HT1080 (cell line): ENCODE measurements at regions not wholly inside any gene's neighbourhood (a gene's known extent, or its start where the extent isn't known, plus 50 kb on each side); places are given as distances from the start of the nearest gene placed in this dataset.
A peak's percentile ranks its signal among the peaks of the same experiment; 100 is the strongest.

ENCODE experiments used
- DNase-seq: peaks from one replicate; pipeline ENCODE4 v3.0.0-alpha.2; 2015; ENCODE audit warnings: low read depth

DNA sequence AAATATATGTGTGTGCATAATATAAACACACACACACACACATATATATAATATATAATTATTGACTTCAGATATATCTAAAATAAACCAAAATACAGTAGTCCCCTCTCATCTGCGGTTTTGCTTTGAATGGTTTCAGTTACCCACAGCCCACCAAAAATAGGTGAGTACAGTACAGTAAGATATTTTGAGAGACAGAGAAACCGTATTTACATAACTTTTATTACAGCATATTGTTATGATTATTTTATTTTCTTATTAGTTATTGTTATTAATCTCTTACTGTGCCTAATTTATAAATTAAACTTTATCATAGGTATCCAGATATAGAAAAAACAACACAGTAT lies 564.2 kb downstream of the ACTL7B start:
- no peak for DNase-seq

DNA sequence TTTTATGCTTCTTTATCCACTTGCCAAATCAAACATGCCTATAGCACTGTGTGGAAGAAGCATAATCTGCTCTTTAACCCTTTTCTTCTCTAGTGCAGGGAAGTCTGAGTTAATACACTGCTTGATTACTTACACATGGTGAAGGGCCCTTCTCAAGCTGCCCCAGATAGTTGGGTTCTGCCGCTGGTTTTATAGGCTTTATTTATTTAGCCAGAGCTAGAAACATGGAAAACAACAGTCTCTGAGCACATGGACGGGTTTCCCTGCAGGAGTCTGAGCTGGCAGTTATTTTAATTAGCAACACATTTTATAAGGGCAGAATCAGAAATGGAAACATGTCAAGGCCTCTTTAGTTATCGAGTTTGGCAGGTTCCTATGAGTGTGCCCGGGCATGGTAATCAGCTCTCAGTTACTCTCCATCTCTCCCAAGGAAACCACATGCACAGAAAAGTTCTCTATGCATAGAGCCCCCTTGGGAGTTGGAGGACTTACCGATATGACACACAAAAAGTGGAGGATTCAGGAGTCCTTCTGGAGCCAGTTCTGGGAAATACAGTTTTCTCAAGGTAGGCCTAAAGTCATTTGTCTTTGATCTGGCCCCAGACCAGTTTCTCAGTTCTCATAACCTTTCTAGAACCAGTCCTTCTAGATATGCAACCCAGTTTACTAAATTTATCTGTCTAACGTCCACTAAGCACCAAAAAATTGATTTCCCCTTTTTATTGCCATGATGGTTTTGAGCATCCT lies 564.8 kb downstream of the ACTL7B start:
- no peak for DNase-seq

DNA sequence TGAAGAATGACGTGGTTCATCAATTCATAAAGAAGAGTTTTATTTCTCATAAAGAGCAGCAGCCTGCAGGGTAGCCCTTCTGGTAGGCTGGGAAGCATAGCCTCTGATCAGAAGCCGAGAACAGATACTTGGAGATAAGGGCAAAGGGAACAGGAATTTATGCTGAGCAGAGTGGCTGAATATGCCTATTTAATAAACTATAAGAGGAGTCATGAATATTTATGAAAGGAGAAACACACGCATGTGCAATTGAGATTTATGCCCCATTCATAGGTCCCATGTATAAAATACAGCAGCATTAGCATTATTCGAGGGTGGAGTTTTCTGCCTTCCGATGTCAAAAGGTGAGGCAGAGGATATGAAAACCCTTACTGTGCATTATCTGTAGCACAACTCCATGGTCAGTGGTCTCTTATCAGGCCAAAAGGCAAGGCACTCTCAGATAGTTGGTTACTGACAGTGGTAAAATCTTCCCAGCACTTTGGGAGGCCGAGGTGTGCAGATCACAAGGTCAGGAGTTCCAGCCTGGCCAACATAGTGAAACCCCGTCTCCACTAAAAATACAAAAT lies 569.1 kb downstream of the ACTL7B start:
- no peak for DNase-seq

DNA sequence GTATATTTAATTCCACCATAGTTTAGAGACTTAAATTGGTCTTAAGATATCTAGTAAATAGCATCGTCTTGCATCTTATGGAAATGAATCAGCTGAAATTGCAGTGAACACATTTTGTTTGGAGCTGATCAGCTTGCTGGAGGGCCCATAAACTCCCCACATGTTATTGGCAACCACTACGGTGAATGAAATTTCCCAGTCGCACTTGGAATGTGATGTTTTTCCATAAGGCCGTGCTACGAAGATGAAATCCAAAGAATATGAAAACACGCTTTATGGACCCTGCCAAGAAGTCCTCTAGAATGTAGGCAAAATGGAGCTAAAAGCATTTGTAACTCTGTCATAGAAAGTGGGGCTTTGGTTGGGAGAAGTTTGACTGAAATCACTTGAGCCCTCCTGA lies 572.1 kb downstream of the ACTL7B start:
- DNase-seq: no peak

DNA sequence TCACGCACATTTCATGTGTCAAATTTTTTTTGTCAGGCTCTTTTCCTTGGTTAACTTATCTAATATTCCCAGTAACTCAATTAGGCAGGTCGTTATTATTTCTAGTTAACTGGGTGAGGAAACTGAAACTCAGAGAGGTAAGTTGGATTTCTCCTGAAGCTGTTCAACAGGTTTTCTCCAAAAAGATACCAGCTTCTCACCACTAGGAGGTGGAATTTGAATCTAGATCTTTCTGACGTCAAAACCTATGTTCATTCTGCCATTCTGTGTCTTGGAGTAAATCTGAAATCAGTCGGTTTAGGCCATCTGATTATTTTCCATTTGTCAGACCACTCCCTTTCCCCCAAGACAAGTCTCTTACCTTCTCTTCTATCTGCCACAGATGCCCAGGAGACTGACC lies 572.9 kb downstream of the ACTL7B start:
- DNase-seq: peak; percentile 8

DNA sequence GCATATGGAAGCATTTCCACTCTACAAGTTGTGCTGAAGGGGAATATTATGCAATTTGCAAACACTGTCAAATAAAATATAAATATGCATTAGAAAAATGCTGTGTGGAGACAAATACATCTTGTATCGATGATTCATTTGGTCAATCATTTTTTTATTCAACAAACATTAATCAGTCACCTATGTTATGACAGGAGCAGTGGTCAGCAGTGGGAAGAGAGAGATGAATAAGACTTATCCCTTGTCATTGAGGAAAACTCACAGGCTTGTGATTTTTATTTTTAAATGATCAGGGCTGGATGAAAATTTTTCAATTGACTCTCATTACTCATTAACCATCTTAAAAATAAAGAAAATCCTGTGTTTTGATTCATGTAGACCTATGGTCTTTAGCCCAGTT lies 574.1 kb downstream of the ACTL7B start:
- DNase-seq: no peak

DNA sequence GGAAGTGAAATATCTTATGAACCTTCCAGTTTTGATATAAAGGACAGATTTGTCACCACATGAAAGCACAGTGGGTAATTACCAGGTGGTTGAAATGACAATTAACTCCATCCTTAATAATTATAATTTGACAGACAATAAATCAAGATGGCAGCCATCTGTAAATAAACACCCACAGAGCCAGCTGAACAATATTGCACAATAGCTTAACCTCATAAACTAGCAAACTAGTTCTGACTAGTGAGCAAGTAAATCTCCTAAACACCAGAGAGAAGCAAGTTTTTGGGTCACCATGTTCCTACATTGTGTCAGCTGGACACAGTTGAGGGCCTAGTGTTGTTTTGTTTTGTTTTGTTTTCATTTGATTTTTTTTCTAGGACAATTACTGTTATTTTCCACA lies 577.4 kb downstream of the ACTL7B start:
- DNase-seq: no peak

DNA sequence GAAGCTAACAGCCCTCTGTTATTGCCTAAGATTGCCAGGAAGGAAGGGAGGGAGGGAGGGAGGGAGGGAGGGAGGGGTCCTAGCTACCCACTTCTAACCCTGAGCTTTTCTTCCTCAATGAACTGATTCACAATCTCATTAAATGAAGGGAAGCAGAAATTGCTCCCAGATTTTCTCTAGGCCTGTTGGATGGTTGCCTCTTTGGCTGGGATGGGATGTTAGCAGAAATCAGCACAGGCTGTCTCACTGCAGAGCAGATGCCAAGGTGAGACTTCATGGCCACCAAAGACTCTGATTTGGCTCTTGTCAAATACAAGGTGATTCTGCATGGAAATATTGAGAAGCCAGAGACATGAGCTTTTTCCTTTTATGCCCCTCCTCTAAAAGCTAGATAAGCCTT lies 578.6 kb downstream of the ACTL7B start:
- no peak for DNase-seq

DNA sequence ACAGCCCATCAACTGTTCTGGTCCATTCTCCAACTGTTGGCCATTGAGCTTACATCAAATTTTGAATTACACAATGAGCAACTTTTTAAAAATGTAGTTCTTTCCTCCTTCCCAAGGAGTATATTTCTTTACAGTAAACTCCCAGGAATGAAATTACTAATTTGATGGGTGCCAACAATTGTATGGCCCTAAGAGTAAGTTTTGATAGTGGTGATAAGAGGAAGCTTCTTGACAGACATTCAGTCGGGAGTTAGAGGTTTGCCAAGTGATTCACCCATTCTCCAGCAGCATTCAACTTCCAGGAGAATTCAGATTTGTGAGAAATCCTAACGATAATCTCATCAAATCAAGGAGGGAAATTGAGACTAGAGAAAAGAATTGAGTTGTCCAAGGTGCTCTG lies 579.9 kb downstream of the ACTL7B start:
- DNase-seq: no peak

DNA sequence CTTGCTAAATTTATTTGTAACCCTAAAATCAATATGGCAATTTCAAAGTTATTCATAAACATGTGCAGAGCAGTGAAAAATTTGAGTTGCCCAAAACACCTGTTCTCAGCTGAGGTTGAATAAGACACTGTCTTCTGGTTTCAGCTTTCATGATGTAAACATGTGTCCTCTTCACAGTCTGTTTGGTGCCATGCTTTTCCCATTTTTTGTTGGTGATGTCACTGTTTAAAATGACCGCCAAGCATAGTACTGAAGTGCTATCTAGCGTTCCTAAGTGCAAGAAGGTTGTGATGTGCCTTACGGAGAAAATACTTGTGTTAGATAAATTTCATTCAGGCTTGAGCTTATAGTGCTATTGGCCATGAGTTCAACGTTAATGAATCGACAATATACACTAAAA lies 580.8 kb downstream of the ACTL7B start:
- DNase-seq: no peak

DNA sequence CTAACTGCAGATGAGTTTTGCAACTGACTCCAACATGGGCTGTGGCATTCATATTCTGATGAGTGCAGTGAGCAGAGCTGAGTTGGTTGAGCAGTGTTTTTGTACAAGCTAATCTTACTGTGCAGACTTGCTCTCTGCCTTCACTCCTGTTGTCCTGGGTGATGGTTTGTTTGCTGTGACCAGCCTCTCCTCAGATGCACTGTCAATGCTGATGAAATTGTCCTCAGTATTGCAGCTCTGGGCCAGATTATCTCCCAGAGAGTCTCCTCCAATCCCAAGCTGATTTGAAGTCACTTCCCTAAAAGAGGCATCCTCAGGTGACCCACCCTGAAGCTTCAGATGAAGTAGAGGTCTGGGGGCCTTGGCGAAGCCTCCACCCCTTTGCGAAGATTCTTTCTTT lies 581.8 kb downstream of the ACTL7B start:
- DNase-seq: no peak

DNA sequence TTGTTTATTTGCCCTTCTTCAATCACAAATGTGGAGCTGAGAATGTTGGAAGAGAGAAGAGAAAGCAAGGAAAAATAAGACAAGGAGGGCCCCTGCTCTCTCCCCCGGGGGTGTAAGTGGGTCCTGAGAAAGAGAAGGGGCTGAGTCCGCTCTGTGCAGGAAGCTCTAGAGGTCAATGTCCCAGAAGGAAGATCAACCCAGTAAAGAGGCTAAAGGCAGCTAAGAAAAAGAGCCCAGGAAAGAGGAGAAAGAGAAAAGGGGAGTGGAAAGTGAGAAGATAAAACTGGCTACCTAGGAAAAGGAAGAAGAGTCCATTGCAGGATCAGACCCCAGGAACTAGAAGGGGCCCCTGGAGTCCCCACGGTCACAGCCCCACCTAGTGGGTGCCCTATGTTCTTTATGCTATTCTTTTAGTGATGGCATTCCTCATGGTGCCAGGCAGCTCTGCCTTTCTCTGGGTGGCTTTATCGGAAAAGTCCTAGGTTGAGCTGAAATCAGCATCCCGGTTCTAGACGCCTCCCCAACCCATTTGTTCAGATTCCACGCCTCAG lies 583.4 kb downstream of the ACTL7B start:
- peak; percentile 61 for DNase-seq

DNA sequence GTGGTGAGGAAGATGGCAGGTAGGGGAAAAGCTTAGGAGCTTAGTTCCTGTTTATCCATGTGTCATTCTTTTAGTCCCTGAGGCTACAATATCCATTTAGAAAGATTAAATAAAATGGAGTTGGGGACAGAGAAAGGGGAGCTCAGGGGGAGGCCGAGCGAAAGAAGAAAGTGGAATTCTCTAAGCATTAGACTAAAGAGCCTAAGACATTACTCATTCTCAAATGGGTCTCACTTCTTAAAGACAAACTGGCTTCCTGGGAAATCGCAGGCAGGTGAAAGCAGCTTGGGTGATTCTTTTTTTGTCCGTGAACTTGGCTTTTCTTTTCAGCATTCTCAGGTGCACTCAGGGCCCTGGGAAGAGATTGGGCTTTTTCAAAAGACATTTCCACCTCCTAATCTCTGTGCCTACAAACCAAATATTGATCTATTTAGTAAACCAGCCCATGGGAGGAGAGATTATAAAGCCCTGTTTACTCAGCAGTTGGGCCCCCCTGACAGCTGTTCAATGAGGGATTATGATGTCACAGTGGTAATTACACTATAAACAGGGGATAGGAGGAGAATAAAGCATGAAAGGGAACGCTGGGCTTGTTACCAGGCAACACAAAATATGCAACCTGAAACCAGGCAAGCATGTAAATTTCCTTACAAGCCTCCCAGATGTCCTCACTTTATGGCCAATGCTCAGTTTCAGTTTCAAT lies 584.0 kb downstream of the ACTL7B start:
- DNase-seq: peak; percentile 57

DNA sequence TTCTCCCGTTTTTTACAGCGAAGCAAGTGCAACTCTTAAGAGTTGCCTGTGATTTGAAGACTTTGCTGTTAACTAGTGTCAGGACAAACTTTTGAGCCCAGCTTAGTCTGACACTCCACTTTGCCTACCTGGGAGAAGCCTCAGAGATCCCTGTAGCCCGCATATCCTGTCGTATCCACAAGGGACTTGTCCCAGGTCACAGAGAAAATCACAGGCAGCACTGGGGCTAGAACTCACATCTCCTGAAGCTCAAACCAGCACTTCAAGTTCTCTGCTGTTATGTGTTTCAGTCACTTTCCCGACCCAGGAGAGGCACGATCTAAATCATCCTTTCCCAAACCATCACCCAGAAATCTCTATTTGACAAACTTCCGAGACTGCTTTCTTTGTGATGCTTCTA lies 584.5 kb downstream of the ACTL7B start:
- DNase-seq: no peak

DNA sequence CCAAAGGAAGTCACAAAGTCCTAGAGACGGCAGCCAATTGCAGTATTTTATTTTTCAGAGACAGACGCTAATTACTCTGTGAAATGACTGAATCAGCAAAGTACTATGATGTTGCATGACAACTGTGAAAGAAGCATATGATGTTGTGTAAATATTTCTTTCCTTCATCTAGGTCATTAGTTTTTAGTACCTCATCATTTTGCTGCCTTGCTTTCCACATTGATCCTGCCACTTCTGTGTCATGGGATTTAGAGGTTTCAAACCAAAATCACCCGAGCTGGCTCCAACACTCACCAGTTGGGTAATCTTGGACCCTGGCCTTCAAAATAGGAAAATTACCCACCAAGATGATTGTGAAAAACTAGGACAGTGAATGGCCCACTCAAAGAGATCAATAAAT lies 585.2 kb downstream of the ACTL7B start:
- DNase-seq: no peak

DNA sequence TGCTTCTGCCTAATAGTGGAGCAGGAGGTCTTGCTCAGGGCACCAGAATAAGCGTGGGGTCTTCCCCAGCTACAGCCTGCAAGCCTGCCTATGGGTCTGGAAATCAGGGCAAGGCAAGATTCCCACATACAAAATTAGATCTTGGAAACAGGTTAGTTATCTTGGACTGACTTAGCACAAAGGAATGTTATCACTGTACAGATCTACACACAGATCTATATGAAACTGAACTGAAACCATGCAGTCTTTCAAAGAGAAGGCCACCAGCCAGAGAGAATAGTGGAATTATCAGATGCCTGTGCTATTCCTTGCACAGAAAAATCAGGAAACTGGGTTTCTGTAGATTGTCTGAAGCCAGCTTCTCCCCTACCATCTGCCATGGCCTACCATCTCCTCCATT lies 585.7 kb downstream of the ACTL7B start:
- DNase-seq: no peak

DNA sequence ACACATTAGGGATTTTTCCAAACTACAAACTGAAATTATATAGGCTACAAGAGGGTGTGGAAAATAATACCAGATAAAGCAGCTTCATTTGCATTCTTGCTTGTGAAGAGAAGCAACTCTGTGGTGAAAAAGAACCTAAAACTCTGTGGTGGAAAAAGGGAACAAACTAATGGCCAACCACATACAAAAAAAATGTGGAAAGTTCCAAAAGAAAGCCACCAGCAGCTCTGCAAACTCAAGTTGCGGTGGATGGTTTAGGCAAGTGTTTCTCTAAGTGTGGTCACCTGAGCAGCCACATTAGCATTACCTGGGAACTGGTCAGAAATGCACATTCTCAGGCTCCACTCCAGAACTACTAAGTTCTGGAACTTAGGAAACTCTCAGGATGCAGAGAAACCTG lies 586.4 kb downstream of the ACTL7B start:
- no peak for DNase-seq

DNA sequence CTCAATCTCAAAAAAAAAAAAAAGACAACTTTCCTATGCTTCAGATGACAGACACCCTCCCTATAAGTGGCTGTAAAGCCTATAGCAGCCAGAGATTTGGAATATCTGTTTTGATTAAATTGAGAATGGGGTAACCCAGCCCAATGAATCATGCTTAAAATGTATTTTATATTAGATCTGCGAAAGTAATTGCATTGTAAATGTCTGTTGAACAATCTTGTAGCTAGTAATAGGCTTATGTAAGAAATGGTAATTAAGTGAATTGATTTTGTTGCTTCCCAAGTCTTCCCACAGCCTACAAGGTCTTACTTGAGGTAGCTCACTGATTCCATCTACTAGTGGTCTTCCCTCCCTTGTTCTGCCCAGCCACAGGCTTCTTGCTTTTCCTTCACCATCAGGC lies 590.7 kb downstream of the ACTL7B start:
- no peak for DNase-seq

DNA sequence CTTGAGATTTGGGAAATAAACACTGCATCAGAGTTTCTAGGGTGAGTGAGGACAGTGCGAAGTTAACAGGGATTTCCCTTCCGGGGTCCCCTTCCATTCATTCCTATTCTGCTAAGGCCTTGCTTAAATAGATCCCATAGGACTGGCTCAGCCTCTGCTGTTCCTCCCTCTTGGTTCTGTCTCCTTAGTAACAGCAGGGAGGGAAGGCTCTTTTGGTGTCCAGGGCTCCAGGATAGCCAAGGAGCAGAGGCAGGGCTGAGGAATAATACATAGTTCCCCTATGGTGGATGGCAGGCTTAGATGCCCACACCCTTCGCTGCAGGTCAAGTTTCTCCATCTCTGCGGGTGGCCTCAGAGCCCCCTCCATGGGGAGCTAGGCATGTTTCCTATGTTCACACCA lies 591.7 kb downstream of the ACTL7B start:
- DNase-seq: no peak

DNA sequence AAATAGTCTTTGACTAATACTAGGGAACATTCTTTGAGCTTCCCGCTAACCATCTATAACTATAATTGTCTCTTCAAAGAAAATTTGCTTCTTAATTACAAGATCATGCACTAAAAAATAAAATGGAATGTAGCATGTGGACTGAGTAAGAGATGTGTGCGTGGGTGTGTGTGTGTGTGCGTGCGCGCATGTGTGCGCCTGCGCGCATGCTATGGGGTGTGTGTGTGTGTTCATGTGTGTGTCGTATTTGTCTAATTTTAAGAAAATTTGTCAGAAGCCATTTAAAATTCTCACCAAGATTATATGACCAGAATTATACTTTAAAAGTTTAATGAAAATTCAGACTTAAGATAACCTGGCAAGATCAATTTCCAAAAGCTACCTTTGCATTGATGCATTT lies 593.0 kb downstream of the ACTL7B start:
- DNase-seq: no peak

DNA sequence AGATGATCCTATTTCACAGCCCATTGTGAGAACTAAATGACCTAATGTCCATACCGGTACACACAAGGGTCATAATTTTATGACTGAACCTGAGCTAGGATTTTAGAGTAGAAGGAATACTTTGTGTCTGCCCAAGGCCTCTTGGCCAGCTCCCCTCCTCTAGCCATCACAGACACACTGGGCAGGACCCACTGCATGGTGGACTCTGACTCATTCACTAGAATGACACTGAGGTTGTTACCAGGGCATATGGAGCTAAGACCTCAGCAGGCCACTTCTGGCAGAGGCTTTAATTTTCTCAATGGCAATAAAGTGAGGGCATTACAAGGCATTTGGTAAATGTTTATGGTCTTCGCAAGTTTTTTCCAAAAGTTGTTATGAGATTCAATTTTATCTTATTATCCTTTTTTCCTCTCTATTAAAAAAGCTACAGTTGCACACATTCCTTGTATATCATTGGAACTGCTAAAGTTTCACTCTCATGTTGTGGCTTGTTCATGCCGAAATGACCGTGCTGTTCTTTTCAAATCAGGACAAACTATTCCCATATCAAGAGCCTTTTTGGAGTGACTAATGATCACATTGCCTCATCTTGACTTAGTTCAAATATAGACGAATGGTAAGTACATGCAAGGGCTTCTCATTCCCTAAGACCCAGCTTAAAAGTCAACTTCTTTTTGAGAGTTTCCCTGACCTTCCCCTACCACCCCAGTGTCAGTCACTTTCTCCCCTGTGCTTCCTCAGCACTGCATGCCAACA lies 595.7 kb downstream of the ACTL7B start:
- DNase-seq: no peak

DNA sequence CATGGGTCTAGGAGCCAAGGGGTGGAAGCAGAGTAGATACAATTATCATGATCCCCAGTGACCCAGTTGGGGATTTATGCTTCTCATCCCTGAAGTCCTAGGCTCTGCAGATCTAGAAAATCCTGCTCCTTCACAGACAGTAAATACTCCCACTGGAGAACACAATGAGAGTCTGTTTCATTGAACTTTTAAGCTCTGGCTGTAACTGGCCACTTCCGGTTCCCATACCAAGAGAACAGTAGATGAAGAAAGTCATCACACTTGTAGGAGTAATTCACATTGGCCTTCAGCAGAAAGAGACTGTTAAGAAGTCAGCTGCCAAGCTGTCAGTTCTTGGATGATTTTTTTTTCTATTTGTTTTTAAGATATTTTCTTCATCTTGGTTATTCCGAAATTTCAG lies 597.1 kb downstream of the ACTL7B start:
- DNase-seq: peak; percentile 41
